ENCODE measurements at regions not wholly inside any gene's neighbourhood (a gene's known extent, or its start where the extent isn't known, plus 50 kb on each side); places are given as distances from the start of the nearest gene placed in this dataset.
"Not testable (repeated sequence)": the region's sequence is repeated elsewhere in the genome, so short reads cannot be mapped to it uniquely, and the experiment has no call there.

DNA sequence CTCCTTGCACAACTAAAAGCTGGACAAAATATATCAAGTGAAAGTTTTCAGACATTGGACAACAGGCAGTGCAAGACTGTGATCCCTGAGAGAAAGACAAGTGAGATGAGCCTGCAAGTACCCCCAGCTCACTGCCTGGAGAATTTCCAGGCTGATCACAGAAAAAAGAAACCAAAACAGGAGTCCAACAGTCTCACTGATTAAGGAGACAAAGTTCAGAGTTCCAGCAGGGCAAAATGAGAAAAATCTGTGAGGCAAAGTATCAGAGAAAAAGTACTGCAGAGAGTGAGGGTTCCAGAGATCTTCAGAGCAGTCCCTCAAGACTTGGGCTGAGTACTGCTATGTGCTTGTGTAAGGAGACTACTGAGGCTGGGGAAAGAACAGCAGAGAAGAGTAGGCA, 56.0 kb upstream of the PRSS3 start:
- no peak for DNase-seq (ENCODE audit: low spot score)

DNA sequence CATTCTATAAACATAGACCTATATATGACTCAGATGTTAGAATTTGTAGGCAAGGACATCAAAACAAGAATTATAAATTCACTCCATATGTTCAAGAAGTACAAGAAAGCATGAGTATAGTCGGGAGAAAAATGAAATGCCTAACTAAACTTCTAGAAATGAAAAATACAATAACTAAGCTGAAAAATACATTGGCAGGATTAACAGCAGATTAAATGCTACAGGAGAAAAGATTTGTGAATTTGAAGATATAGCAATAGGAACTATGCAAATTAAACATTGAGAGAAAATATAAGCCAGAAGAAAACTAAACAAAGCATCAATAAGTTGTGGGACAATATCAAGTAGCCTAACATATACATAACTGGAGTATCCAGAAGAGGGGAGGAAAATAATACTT, 55.3 kb upstream of the PRSS3 start:
- DNase-seq (ENCODE audit: low spot score): no peak

DNA sequence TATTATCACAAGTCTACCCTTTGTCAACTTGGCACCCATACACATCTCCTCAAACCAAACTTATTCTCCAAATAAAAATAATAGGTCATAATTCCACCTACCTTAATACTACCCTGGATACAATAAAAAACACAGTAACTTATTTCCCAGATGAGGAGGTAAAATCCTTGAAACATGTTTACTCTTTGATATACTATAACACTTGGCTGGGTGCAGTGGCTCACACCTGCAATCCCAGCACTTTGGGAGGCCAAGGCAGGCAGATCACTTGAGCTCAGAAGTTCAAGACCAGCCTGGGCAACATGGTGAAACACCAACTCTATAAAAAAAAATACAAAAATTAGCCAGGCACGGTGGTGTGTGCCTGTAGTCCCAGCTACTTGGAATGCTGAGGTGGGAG, 54.4 kb upstream of the PRSS3 start:
- not testable (repeated sequence) for DNase-seq (ENCODE audit: low spot score)

DNA sequence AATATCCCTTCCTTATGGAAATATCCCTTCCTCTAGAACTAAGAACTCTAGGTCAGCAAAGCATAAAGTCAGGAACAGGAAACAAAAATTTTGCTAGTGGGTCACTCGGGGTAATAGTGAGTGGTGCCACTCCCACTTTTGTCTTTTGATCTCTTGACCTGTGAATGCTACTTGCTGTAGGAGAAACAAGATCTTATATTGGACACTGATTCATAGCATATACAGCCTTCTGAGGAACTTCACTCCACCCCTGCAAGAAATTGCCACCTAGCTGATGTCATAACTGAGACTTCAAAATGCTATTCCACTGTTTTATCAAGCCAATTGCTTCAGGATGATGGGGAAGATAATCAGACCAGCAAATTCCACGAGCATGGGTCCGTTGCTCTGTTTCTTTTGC, 53.3 kb upstream of the PRSS3 start:
- no peak for DNase-seq (ENCODE audit: low spot score)

DNA sequence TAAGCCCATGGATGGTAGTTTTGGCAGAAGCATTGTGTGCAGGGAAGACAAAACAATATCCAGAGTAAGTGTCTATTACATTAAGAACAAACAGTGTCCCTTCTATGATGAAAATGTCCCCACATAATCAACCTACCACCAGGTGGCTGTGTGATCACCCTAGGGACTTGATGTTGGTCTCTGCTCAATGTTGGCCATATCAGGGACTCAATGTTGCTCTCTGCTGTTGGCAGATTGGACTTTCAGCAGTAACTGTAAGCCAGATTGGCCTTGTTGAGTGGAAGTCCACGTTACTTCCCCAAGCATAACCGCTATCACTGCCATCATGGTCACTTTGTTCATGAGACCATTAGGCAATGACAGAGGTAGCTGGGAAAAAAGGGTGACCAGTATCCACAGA, 52.8 kb upstream of the PRSS3 start:
- no peak for DNase-seq (ENCODE audit: low spot score)
